ENCODE measurements at regions not wholly inside any gene's neighbourhood (a gene's known extent, or its start where the extent isn't known, plus 50 kb on each side); places are given as distances from the start of the nearest gene placed in this dataset.

DNA sequence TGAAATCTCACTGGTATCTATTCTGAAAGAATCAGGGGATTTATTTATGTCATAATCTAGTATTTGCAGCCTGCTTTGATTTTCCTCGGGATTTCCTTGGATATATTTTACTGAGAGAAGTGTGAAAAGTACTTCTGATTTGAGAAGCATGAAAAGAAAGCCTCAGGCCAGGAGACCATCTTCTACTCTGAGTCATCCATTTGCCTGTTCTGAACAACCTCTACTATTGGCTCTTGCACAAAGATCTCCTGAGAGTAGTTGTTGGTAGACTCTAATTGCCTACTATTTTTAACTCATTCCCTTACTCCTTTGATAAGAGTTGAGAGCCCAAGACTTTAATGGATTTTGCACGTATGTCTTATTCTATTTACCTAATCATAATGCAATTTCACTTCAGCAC, 318.9 kb downstream of the BCHE start:
- Histone ChIP-seq H3K27me3 (ENCODE audit: control insufficient read depth in 1 of 2, insufficient read depth in 2 of 2, low read length in 2 of 2) (no peaks in the 10 kb centered on the region), H3K9me3 (ENCODE audit: low read length) (no peaks in the 10 kb centered on the region), H3K4me3 (replicated peaks in 1 of 3; ENCODE audit: insufficient read depth in 1 of 3, low read depth in 2 of 3, low read length in 3 of 3) (no peak overlapping the region), H3K36me3 (replicated peaks in 1 of 2; ENCODE audit: control insufficient read depth in 1 of 2, insufficient read depth in 2 of 2, low read length in 2 of 2) (no peaks in the 10 kb centered on the region), H3K9ac (ENCODE audit: insufficient read depth, low read depth, low read length) (no peak overlapping the region), H3K79me2 (ENCODE audit: insufficient read depth, low read length) (no peaks in the 10 kb centered on the region), H3K4me2 (ENCODE audit: low read depth, low read length) (no peak overlapping the region), H3K27ac (ENCODE audit: extremely low read length, insufficient read depth, low read length) (no peak overlapping the region), H2AFZ (ENCODE audit: low read length) (no peak overlapping the region), H3K4me1 (ENCODE audit: insufficient read depth, low read length) (no peaks in the 10 kb centered on the region), H4K20me1 (ENCODE audit: insufficient read depth, low read length) (no peaks in the 10 kb centered on the region)
- ATAC-seq: no peak
- 0% methylated on average over 2 of the region's 2 CpGs for WGBS (ENCODE audit: low lambda C conversion rate)
- ChIA-PET POLR2A (no interaction called here), CTCF (ENCODE audit: low intra/inter-chr PET ratio, low total read pairs) (no interaction called here)
- in situ Hi-C loops (cut with HindIII; ENCODE audit: extremely low pct_ligation_motif_present, low pct_unique_long_range_greater_than_20kb): no loop called here
- no TSS peak for BruUV-seq (replicated peaks)
- DNase-seq (ENCODE audit: low spot score): no peak
- no peak for FAIRE-seq
- TF ChIP-seq ZNF530 (CRISPR knock-in tag; IDR thresholded peaks at IDR 0.05; ENCODE audit: low read depth): no peak
- no peak for TF ChIP-seq STAT5B (CRISPR knock-in tag; IDR thresholded peaks at IDR 0.05)
- no peak for TF ChIP-seq ZSCAN30 (CRISPR knock-in tag; IDR thresholded peaks at IDR 0.05)
- no peak for TF ChIP-seq U2AF1 (optimal IDR thresholded peaks at IDR 0.05; ENCODE audit: low read depth, low read length)
- TF ChIP-seq ZNF737 (CRISPR knock-in tag; IDR thresholded peaks at IDR 0.05; ENCODE audit: borderline replicate concordance): no peak
- no peak for TF ChIP-seq HMGA1 (CRISPR knock-in tag; conservative IDR thresholded peaks at IDR 0.05)
- intact Hi-C loops (cut with micrococcal nuclease; ENCODE audit: unreplicated experiment): no loop called here

GRCh38 chr3:165513715-165514701, 317.8 kb upstream of the SLITRK3 start:
- 28% methylated on average over 4 of the region's 4 CpGs for WGBS (ENCODE audit: low lambda C conversion rate)
- no peaks in the 10 kb centered on the region for H3K27me3 ChIP-seq (ENCODE audit: control insufficient read depth in 1 of 2, insufficient read depth in 2 of 2, low read length in 2 of 2)
- H3K9me3 ChIP-seq (ENCODE audit: low read length): no peaks in the 10 kb centered on the region; the same call in 1 of the 2 replicates
- no peaks in the 10 kb centered on the region for H3K4me1 ChIP-seq (ENCODE audit: insufficient read depth, low read length)
- no peak for TF ChIP-seq EZH2 (conservative IDR thresholded peaks at IDR 0.05; ENCODE audit: low read depth, low read length)
- no peak for TF ChIP-seq RBM39 (IDR thresholded peaks at IDR 0.05; ENCODE audit: low read depth, low read length, poor library complexity, severe bottlenecking)
- TF ChIP-seq ZBTB1 (CRISPR knock-in tag; IDR thresholded peaks at IDR 0.05; ENCODE audit: borderline replicate concordance): no peak
- no peak for TF ChIP-seq IKZF5 (CRISPR knock-in tag; IDR thresholded peaks at IDR 0.05)
- no peak for TF ChIP-seq HHEX (CRISPR knock-in tag; IDR thresholded peaks at IDR 0.05)
- no peak for TF ChIP-seq ZNF670 (CRISPR knock-in tag; IDR thresholded peaks at IDR 0.05; ENCODE audit: borderline replicate concordance)
- no peak for TF ChIP-seq SCMH1 (CRISPR knock-in tag; IDR thresholded peaks at IDR 0.05; ENCODE audit: borderline replicate concordance)
- TF ChIP-seq FOXP1 (IDR thresholded peaks at IDR 0.05): no peak
- TF ChIP-seq FOXP1 (CRISPR knock-in tag; IDR thresholded peaks at IDR 0.05): no peak
- no peak for TF ChIP-seq CCDC6 (CRISPR knock-in tag; IDR thresholded peaks at IDR 0.05)
- TF ChIP-seq, protein P1, sequence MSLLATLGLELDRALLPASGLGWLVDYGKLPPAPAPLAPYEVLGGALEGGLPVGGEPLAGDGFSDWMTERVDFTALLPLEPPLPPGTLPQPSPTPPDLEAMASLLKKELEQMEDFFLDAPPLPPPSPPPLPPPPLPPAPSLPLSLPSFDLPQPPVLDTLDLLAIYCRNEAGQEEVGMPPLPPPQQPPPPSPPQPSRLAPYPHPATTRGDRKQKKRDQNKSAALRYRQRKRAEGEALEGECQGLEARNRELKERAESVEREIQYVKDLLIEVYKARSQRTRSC (CRISPR knock-in tag; IDR thresholded peaks at IDR 0.05; ENCODE audit: low read depth): no peak
- FAIRE-seq (no peak), DNase-seq (ENCODE audit: low spot score) (no peak), ATAC-seq (no peak)
- ChIA-PET POLR2A (no interaction called here), CTCF (ENCODE audit: low intra/inter-chr PET ratio, low total read pairs) (no interaction called here)
- no peak overlapping the region for H3K9ac ChIP-seq (ENCODE audit: insufficient read depth, low read depth, low read length)
- H3K36me3 ChIP-seq (replicated peaks in 1 of 2; ENCODE audit: control insufficient read depth in 1 of 2, insufficient read depth in 2 of 2, low read length in 2 of 2): no peaks in the 10 kb centered on the region
- H3K79me2 ChIP-seq (ENCODE audit: insufficient read depth, low read length): no peaks in the 10 kb centered on the region
- no peak overlapping the region for H3K4me3 ChIP-seq (replicated peaks in 1 of 3; ENCODE audit: insufficient read depth in 1 of 3, low read depth in 2 of 3, low read length in 3 of 3)
- no peaks in the 10 kb centered on the region for H4K20me1 ChIP-seq (ENCODE audit: insufficient read depth, low read length)
- intact Hi-C loops (cut with micrococcal nuclease; ENCODE audit: unreplicated experiment): no loop called here
- H3K27ac ChIP-seq (ENCODE audit: extremely low read length, insufficient read depth, low read length): no peak overlapping the region
- no TSS peak for BruUV-seq (replicated peaks)
- in situ Hi-C loops (cut with HindIII; ENCODE audit: extremely low pct_ligation_motif_present, low pct_unique_long_range_greater_than_20kb): no loop called here
- no peak overlapping the region for H2AFZ ChIP-seq (ENCODE audit: low read length)
- no peak overlapping the region for H3K4me2 ChIP-seq (ENCODE audit: low read depth, low read length)
